GM12878 (cell line): ENCODE measurements at regions not wholly inside any gene's neighbourhood (a gene's known extent, or its start where the extent isn't known, plus 50 kb on each side); places are given as distances from the start of the nearest gene placed in this dataset.
"Not testable (repeated sequence)": the region's sequence is repeated elsewhere in the genome, so short reads cannot be mapped to it uniquely, and the experiment has no call there.

Source experiments
- ATAC-seq: fragments of 200-7000 bp; cut with Tn5 transposase; 3 replicates; pipeline ENCODE4 v1.9.1; 2020; ENCODE audit warnings: mild to moderate bottlenecking, moderate library complexity
- BruUV-seq: library from RNA; stranded (reverse); fragments of 400-500 nt; replicated peaks from 2 replicates; lab custom pipeline; 2021; lab: Mats Ljungman, UMichigan
- CTCF ChIA-PET: fragments of 300-600 bp; sonication (Branson Sonifier 250); formaldehyde crosslinking; extraction: SDS; loops from one replicate; lab custom pipeline; 2021; ENCODE audit warnings: inconsistent platforms; lab: Yijun Ruan, JAX
- POLR2A ChIA-PET: fragments of 350-600 bp; formaldehyde crosslinking; extraction: SDS; loops from one replicate; lab custom pipeline; 2021; ENCODE audit warnings: inconsistent platforms; lab: Charles Lee
- RAD21 ChIA-PET: fragments of 300-600 bp; sonication (Branson Sonifier 250); formaldehyde crosslinking; loops from one replicate; lab custom pipeline; 2023; ENCODE audit warnings: antibody characterized with exemption; ENCODE audit not compliant: unreplicated experiment; lab: Charles Lee
- SMC1A ChIA-PET: fragments of 300-600 bp; sonication (Branson Sonifier 250); formaldehyde crosslinking; loops from one replicate; lab custom pipeline; 2023; ENCODE audit not compliant: unreplicated experiment, uncharacterized antibody; lab: Charles Lee
- DNase-seq: peaks from one replicate; pipeline ENCODE4 v3.0.0-alpha.2; 2011; ENCODE audit warnings: low read depth, low spot score
- FAIRE-seq: peaks from 3 replicates; lab custom pipeline; 2011; peaks lifted over from hg19 to GRCh38; lab: Jason Lieb, UNC
- H2AFZ ChIP-seq: 2 replicates; pipeline ENCODE4 v1.6.0; 2011; ENCODE audit warnings: low read depth, low read length, control low read depth; ENCODE audit not compliant: control insufficient read depth
- H3K27ac ChIP-seq: 2 replicates; pipeline ENCODE4 v1.5.1; 2011; ENCODE audit warnings: control low read depth; ENCODE audit not compliant: control insufficient read depth, insufficient read depth
- H3K27me3 ChIP-seq, 2 experiments: replicated peaks in 1 of 2; 2 replicates each; pipeline versions ENCODE4 v1.6.0 to v1.6.1; 2011; ENCODE audit warnings: low read length in 1 of 2; ENCODE audit not compliant: control insufficient read depth in 2 of 2, insufficient read depth in 2 of 2
- H3K36me3 ChIP-seq, 2 experiments: 2 replicates each; pipeline ENCODE4 v1.5.1; 2011; ENCODE audit warnings: low read length in 1 of 2; ENCODE audit not compliant: control insufficient read depth in 2 of 2, insufficient read depth in 2 of 2
- H3K4me1 ChIP-seq: 2 replicates; pipeline ENCODE4 v1.6.1; 2011; ENCODE audit warnings: mild to moderate bottlenecking, low read length, moderate library complexity, mixed read lengths; ENCODE audit not compliant: control insufficient read depth, insufficient read depth
- H3K4me2 ChIP-seq: 2 replicates; pipeline ENCODE4 v1.6.0; 2011; ENCODE audit warnings: control low read depth; ENCODE audit not compliant: control insufficient read depth, insufficient read depth
- H3K4me3 ChIP-seq: fragments of 200-600 bp; sonication (generic); 2 replicates; pipeline ENCODE4 v1.5.1; 2016
- H3K79me2 ChIP-seq: 2 replicates; pipeline ENCODE4 v1.6.0; 2011; ENCODE audit warnings: low read length; ENCODE audit not compliant: control insufficient read depth, insufficient read depth
- H3K9ac ChIP-seq: 2 replicates; pipeline ENCODE4 v1.8.0; 2011; ENCODE audit warnings: low read length, control low read depth, mixed read lengths; ENCODE audit not compliant: control insufficient read depth, insufficient read depth
- H3K9me3 ChIP-seq: replicated peaks from 3 replicates; pipeline ENCODE4 v1.5.1; 2011; ENCODE audit warnings: mild to moderate bottlenecking, low read length; ENCODE audit not compliant: control insufficient read depth, insufficient read depth
- H4K20me1 ChIP-seq: 2 replicates; pipeline ENCODE4 v1.6.0; 2011; ENCODE audit not compliant: control insufficient read depth, insufficient read depth
- ASH2L ChIP-seq: fragments of 300-600, 200-600 bp; sonication (generic); IDR thresholded peaks from 2 replicates; pipeline ENCODE4 v1.6.1; 2017; ENCODE audit warnings: low read depth, mild to moderate bottlenecking, borderline replicate concordance
- ATF2 ChIP-seq: IDR thresholded peaks from 2 replicates; pipeline ENCODE4 v1.6.1; 2012; ENCODE audit warnings: low read length, inconsistent platforms
- MTA2 ChIP-seq: fragments of 450-650 bp; IDR thresholded peaks from 2 replicates; pipeline ENCODE4 v1.6.1; 2016; ENCODE audit warnings: low read depth, mild to moderate bottlenecking, moderate library complexity
- NR2C2 ChIP-seq: IDR thresholded peaks from 2 replicates; pipeline ENCODE4 v1.6.1; 2011; ENCODE audit warnings: borderline replicate concordance, low read depth; ENCODE audit not compliant: control insufficient read depth, insufficient read length
- NR2F1 ChIP-seq: fragments of 450-650 bp; conservative IDR thresholded peaks from 2 replicates; pipeline ENCODE4 v1.6.1; 2017; ENCODE audit warnings: mild to moderate bottlenecking
- SRF ChIP-seq, 2 experiments: IDR thresholded peaks; 2 replicates each; pipeline ENCODE4 v1.6.1; 2011; ENCODE audit warnings: low read depth in 2 of 2, low read length in 2 of 2, mild to moderate bottlenecking in 1 of 2, moderate library complexity in 1 of 2
- TCF3 ChIP-seq: IDR thresholded peaks from 2 replicates; pipeline ENCODE4 v1.6.1; 2012; ENCODE audit warnings: low read depth, mild to moderate bottlenecking, low read length, borderline replicate concordance; ENCODE audit not compliant: insufficient read depth
- WGBS: methylation state at CpG from one replicate; pipeline ENCODE4 v1.1.6; 2016; ENCODE audit warnings: low lambda C conversion rate; ENCODE audit not compliant: insufficient replicate concordance, insufficient coverage; ENCODE audit errors: missing lambda C conversion rate; 5-methylcytosine and 5-hydroxymethylcytosine counted together
- in situ Hi-C: fragments of 300-500 bp; cut with MboI; formaldehyde crosslinking; loops from 9 replicates; pipeline ENCODE4 v1.14.3; 2018; ENCODE audit warnings: mixed read lengths
- intact Hi-C: fragments of 100-400 bp; cut with micrococcal nuclease; formaldehyde crosslinking; loops from one replicate; pipeline ENCODE4 v1.14.2; 2022; ENCODE audit not compliant: unreplicated experiment

GRCh38 chr14:106347890-106348755 is 821.7 kb downstream of the TMEM121 start:
- ChIA-PET POLR2A (no interaction called here), SMC1A (no interaction called here)
- TF ChIP-seq ASH2L (no peak), NR2F1 (no peak), TCF3 (no peak), NR2C2 (no peak), MTA2 (no peak), ATF2 (no peak), SRF (IDR thresholded peaks at IDR 0.05; ENCODE audit: low read depth in 2 of 2, low read length in 2 of 2) (no peak)

GRCh38 chr14:106348873-106349540 is 822.6 kb downstream of the TMEM121 start:
- H2AFZ ChIP-seq, H3K27me3 ChIP-seq, H4K20me1 ChIP-seq, H3K4me3 ChIP-seq, BruUV-seq, POLR2A ChIA-PET, SMC1A ChIA-PET, in situ Hi-C loops, H3K79me2 ChIP-seq, H3K4me2 ChIP-seq, CTCF ChIA-PET, RAD21 ChIA-PET, H3K36me3 ChIP-seq, H3K9ac ChIP-seq, intact Hi-C loops, H3K27ac ChIP-seq, ATAC-seq, DNase-seq, H3K9me3 ChIP-seq, H3K4me1 ChIP-seq, FAIRE-seq: not testable (repeated sequence)
- WGBS, result no CpG with 5 or more reads among the region's 18 CpGs

More at GRCh38 chr14:106347890-106348755, 821.7 kb downstream of the TMEM121 start:
- no TSS peak for BruUV-seq
- in situ Hi-C loops (no loop called here), intact Hi-C loops (no loop called here)
- Histone ChIP-seq H3K36me3 (no peaks in the 10 kb centered on the region), H3K27me3 (no peaks in the 10 kb centered on the region), H3K9ac (no peak overlapping the region), H3K4me2 (no peak overlapping the region), H3K4me3 (no peak overlapping the region), H2AFZ (no peak overlapping the region), H3K4me1 (no peaks in the 10 kb centered on the region), H4K20me1 (no peaks in the 10 kb centered on the region), H3K9me3 (no peaks in the 10 kb centered on the region), H3K27ac (no peak overlapping the region), H3K79me2 (no peaks in the 10 kb centered on the region)
- no peak for DNase-seq
- no peak for FAIRE-seq
- ATAC-seq, result no peak
- ChIA-PET CTCF (no interaction called here), RAD21 (no interaction called here)
- WGBS, result no CpG with 5 or more reads among the region's 8 CpGs
